Superior temporal gyrus (tissue), 1 donor: ENCODE measurements at regions not wholly inside any gene's neighbourhood (a gene's known extent, or its start where the extent isn't known, plus 50 kb on each side); places are given as distances from the start of the nearest gene placed in this dataset.

Source experiments
- DNase-seq: peaks from one replicate; pipeline ENCODE4 v3.0.0-alpha.2; 2016; ENCODE audit errors: extremely low spot score

GRCh38 chr14:46788994-46789393 lies 137.4 kb upstream of the RPL10L start:
- no peak for DNase-seq

- DNase-seq, result no peak
Measured at GRCh38 chr14:46782281-46782680, 130.7 kb upstream of the RPL10L start.

- no peak for DNase-seq
Measured at GRCh38 chr14:46769292-46769691, 117.7 kb upstream of the RPL10L start.

GRCh38 chr14:46747001-46747652 lies 95.5 kb upstream of the RPL10L start:
- peak; percentile 62 for DNase-seq

GRCh38 chr14:46734286-46734685 lies 82.7 kb upstream of the RPL10L start:
- no peak for DNase-seq

- no peak for DNase-seq
Measured at GRCh38 chr14:46717211-46717610, 65.6 kb upstream of the RPL10L start.
